LNCaP clone FGC (cell line): ENCODE measurements at regions not wholly inside any gene's neighbourhood (a gene's known extent, or its start where the extent isn't known, plus 50 kb on each side); places are given as distances from the start of the nearest gene placed in this dataset.

Experiments used
- DNase-seq: peaks from one replicate; pipeline ENCODE4 v3.0.0-alpha.2; 2011; ENCODE audit warnings: low read depth
- H3K4me3 ChIP-seq: 2 replicates; pipeline ENCODE4 v1.5.1; 2011; ENCODE audit warnings: mild to moderate bottlenecking, low read depth, low read length, control low read depth
- CTCF ChIP-seq: IDR thresholded peaks from 2 replicates; pipeline ENCODE4 v1.5.1; 2012; ENCODE audit warnings: mild to moderate bottlenecking; ENCODE audit not compliant: control insufficient read depth, insufficient read depth; ENCODE audit errors: extremely low read depth

DNA sequence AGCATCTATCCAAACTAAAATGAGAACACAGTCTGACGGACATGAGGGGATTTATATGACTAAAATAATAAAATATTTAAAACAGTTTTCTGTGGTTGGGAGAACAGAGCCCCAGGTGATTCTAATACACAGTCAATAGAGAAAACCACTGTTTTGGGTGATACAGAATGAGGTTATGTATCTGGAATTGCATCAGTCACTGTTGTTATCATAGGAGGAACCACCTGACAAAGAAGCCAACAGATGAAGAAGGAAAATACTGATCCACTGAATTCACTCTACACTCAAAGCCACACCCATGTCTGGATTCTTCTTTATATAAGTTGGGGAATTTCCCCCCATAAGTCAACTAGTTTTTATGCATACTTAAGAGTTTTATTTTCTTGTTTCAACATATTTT, 799.0 kb downstream of the TLR4 start:
- no peak overlapping the region for H3K4me3 ChIP-seq
- TF ChIP-seq CTCF, result no peak
- no peak for DNase-seq

DNA sequence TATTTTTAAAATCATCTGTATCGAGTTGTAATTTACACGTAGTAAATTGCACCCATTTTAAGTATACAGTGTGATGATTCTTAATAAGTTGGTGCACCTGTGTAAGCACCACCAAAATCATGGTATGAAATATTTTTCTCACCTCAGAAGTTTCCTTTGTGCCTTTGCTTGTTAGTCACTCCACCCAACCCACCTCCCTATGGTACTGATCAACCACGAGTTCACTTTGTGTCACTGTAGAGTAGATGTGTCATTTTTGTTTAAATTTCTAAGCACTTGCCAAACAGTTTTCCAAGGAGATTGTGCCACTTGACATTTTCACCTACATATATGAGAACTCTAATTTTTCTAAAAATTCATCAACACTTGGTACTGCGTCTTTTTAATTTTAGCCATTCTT, 806.5 kb downstream of the TLR4 start:
- no peak overlapping the region for H3K4me3 ChIP-seq
- TF ChIP-seq CTCF, result no peak

GRCh38 chr9:118515947-118516346, 811.7 kb downstream of the TLR4 start:
- H3K4me3 ChIP-seq, result no peak overlapping the region
- no peak for TF ChIP-seq CTCF
- DNase-seq, result no peak

More for the DNA sequence above, 806.5 kb downstream of the TLR4 start:
- no peak for DNase-seq

- DNase-seq, result no peak
- no peak for TF ChIP-seq CTCF
- no peak overlapping the region for H3K4me3 ChIP-seq
Observed at GRCh38 chr9:118521261-118521660, 817.1 kb downstream of the TLR4 start.

DNA sequence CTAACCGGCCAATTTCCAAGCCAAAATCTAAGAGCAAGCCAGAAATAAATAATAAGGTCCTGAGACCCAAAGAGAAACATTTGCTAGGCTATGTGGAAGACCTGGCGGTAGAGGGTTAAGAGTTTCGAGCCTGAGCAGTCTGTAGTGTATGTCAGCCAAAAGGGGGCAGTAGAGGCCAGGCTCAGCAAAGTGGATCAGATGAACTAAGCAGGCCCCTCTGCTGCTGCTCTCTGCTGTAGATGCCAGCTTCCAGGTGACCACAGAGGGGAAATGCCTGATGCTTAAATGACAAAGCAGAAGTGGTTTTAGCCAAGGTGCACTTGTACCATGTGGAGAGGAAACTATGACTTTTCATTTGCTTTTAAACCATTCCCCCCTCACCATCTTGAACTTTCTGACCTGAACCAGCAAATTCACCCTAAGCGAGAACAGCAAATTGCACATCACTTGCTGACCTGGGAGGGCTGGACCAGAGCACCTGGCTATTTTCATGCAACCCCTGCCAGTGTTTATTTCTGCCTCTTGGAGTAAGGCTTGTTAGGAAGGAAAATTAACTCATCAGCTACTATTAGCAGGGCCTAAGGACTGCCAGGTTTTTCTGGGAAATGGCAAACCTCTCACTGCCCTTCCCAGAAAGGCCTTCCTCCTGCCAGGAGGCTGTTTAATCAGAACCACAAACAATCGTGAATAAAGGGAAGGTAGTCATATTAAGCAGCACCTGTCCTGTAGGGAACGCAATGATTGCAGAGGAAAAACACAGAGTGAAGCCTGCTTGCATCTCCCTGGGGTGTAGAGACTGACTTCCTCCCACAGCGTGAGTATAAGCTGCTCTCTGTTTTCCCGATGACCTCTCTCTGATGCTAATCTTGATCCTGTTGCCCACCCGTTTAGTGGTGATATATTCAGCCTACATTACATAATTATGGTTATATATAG, 818.2 kb downstream of the TLR4 start:
- TF ChIP-seq CTCF, result peak; percentile 49
- no peak for DNase-seq

DNA sequence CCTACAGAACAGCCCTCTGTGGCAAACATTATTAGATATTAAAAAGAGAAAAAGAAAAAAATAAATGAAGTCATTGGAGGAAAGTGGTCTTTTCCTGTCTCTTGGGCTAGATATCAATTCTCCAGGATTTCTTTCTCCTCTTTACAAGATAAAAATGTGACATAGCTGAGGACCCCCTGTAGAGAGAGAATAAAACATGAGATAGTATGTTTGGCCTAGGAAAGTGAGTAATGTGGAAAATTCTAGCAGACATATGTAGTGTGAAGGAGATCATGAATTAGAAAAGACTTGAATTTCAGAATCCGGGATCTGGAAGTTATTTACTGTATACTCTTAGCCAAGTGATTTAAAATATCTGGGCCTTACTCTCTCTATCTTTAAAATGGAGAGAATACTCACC, 823.1 kb downstream of the TLR4 start:
- H3K4me3 ChIP-seq, result no peak overlapping the region
- DNase-seq, result no peak
- TF ChIP-seq CTCF, result no peak

More for the DNA sequence above, 818.2 kb downstream of the TLR4 start:
- no peak overlapping the region for H3K4me3 ChIP-seq

GRCh38 chr9:118529210-118529609, 825.0 kb downstream of the TLR4 start:
- no peak overlapping the region for H3K4me3 ChIP-seq
- TF ChIP-seq CTCF, result no peak
- DNase-seq, result no peak
